ENCODE measurements at regions not wholly inside any gene's neighbourhood (a gene's known extent, or its start where the extent isn't known, plus 50 kb on each side); places are given as distances from the start of the nearest gene placed in this dataset.

DNA sequence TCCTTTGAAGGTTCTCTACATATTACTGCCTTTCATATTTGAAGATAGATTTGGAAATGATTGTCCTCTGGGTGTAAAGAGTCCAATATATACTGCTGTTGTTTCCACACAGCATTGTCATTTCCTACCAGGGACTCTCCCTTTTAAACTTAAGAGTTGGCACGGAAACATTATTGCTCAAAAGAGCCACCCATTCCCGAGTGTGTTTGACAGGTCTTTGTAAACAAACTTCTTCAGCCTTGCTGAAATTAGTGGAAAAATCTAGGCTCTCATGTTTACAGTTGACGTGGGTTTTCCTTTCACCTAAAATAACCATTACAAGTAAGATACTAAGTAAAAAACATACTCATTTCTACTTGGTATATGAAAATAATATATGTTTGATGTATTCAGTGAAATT lies 111.4 kb upstream of the LIMCH1 start:
- Histone ChIP-seq H3K4me1 (replicated peaks in 1 of 2) (peaks cover 21 to 33% of the 10 kb centered on the region in 2 donors), H3K27ac (no peak overlapping the region), H3K4me3 (no peak overlapping the region)
- in situ Hi-C loops (cut with MboI; ENCODE audit: low pct_unique_long_range_greater_than_20kb in 2 of 9, low sequenced_read_pairs in 9 of 9, unreplicated experiment in 9 of 9) = no loop called here
- 20 to 85% (median 72%) methylated on average over 2 to 3 of the region's 3 CpGs; no CpG with 5 or more reads in 2 of the 10 experiments for WGBS, 10 experiments
- peak in 1 of 8 experiments; percentile 44 for ATAC-seq (replicated peaks in 6 of 8)

GRCh38 chr4:41427306-41427882 lies 110.6 kb upstream of the LIMCH1 start:
- no peak overlapping the region for H3K27ac ChIP-seq
- WGBS, 10 experiments = 41 to 89% (median 62%) methylated on average over 2 to 7 of the region's 7 CpGs
- peaks cover 27 to 36% of the 10 kb centered on the region in 2 donors for H3K4me1 ChIP-seq (replicated peaks in 1 of 2)
- in situ Hi-C loops (cut with MboI; ENCODE audit: low pct_unique_long_range_greater_than_20kb in 2 of 9, low sequenced_read_pairs in 9 of 9, unreplicated experiment in 9 of 9) = no loop called here
- no peak overlapping the region for H3K4me3 ChIP-seq
- ATAC-seq (replicated peaks in 6 of 8) = peak in 1 of 8 experiments; percentile 36

- H3K4me3 ChIP-seq = no peak overlapping the region
- ATAC-seq (replicated peaks in 6 of 8) = peak in 1 of 8 experiments; percentile 20
- in situ Hi-C loops (cut with MboI; ENCODE audit: low pct_unique_long_range_greater_than_20kb in 2 of 9, low sequenced_read_pairs in 9 of 9, unreplicated experiment in 9 of 9) = no loop called here
- peaks cover 34 to 42% of the 10 kb centered on the region in 2 donors for H3K4me1 ChIP-seq (replicated peaks in 1 of 2)
- no peak overlapping the region for H3K27ac ChIP-seq
- WGBS, 10 experiments = 20 to 80% (median 64%) methylated on average over 1 to 3 of the region's 3 CpGs; no CpG with 5 or more reads in 1 of the 10 experiments
Observed at GRCh38 chr4:41427931-41428600, 109.9 kb upstream of the LIMCH1 start.

DNA sequence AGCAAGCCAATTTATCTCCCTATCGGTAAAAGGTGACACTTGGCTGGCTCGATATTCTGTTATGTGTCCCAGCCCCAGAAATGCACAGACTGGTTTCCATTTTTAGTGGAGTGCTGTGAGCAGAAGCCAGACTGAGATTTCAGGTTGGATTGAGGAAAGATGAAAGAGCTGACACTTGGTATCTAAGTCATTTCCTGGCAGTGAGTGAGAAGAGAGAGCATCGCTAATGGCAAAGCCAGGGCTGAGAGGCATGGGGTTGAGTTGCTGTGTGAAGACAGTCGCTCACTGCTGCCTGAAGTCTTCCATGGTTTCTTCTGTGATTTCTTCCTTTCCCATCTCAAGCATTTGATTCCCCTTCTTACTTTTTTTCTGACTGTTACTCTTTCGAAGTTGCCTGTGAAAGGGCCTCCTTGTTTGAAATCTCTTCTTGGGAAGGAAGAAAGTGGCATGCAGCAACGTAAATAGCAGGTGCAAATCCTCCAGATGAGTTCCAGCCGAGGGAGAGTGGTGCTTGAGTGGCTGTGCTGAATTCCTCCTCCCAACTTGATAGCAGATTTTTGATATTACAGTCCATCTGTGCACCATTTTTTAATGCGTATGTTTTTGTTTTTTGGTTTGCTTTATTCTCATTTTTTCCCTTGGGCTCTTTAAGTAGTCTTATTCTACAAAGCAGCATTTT lies 109.2 kb upstream of the LIMCH1 start:
- no peak overlapping the region for H3K27ac ChIP-seq
- WGBS, 10 experiments = 12 to 82% (median 70%) methylated on average over 4 to 8 of the region's 8 CpGs
- peak in 4 of 8 experiments; percentile 7 to 27 (median 20) for ATAC-seq (replicated peaks in 6 of 8)
- peaks cover 41 to 49% of the 10 kb centered on the region in 2 donors for H3K4me1 ChIP-seq (replicated peaks in 1 of 2)
- H3K4me3 ChIP-seq = no peak overlapping the region
- in situ Hi-C loops (cut with MboI; ENCODE audit: low pct_unique_long_range_greater_than_20kb in 2 of 9, low sequenced_read_pairs in 9 of 9, unreplicated experiment in 9 of 9) = no loop called here

DNA sequence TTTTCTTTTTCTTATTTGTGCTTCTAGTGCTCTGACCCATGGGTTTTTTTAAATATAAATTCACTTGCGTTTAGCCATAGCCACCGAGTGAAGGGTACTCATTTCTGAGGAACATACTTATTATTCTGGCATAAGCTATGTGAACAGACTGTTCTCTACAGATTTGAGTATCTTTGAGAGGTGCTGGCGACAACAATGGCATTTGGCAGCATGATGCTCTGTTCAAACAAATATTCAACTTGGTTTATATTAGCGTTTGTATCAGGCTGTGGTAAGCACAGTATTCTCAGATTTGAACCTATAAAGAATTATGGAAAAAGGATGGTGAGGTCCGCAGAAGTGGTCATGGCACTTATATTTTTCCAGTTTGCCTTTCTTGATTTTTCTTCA lies 108.7 kb upstream of the LIMCH1 start:
- Histone ChIP-seq H3K4me1 (replicated peaks in 1 of 2) (peaks cover 45 to 54% of the 10 kb centered on the region in 2 donors), H3K4me3 (no peak overlapping the region), H3K27ac (no peak overlapping the region)
- 41 to 100% (median 90%) methylated on average over 1 to 5 of the region's 5 CpGs for WGBS, 10 experiments
- in situ Hi-C loops (cut with MboI; ENCODE audit: low pct_unique_long_range_greater_than_20kb in 2 of 9, low sequenced_read_pairs in 9 of 9, unreplicated experiment in 9 of 9) = no loop called here
- ATAC-seq (replicated peaks in 6 of 8) = no peak

- in situ Hi-C loops (cut with MboI; ENCODE audit: low pct_unique_long_range_greater_than_20kb in 2 of 9, low sequenced_read_pairs in 9 of 9, unreplicated experiment in 9 of 9) = no loop called here
- 57 to 100% (median 92%) methylated on average over 1 of the region's 1 CpG; no CpG with 5 or more reads in 1 of the 10 experiments for WGBS, 10 experiments
- Histone ChIP-seq H3K27ac (no peak overlapping the region), H3K4me3 (no peak overlapping the region), H3K4me1 (replicated peaks in 1 of 2) (peaks cover 46 to 48% of the 10 kb centered on the region in 2 donors)
- ATAC-seq (replicated peaks in 6 of 8) = no peak
Observed at GRCh38 chr4:41430792-41431191, 107.2 kb upstream of the LIMCH1 start.

- peaks cover 51 to 53% of the 10 kb centered on the region in 2 donors for H3K4me1 ChIP-seq (replicated peaks in 1 of 2)
- no peak for ATAC-seq (replicated peaks in 6 of 8)
- WGBS, 10 experiments = 83 to 100% (median 95%) methylated on average over 1 of the region's 1 CpG; no CpG with 5 or more reads in 4 of the 10 experiments
- no peak overlapping the region for H3K27ac ChIP-seq
- in situ Hi-C loops (cut with MboI; ENCODE audit: low pct_unique_long_range_greater_than_20kb in 2 of 9, low sequenced_read_pairs in 9 of 9, unreplicated experiment in 9 of 9) = no loop called here
- H3K4me3 ChIP-seq = no peak overlapping the region
Observed at GRCh38 chr4:41431276-41431675, 106.7 kb upstream of the LIMCH1 start.

- in situ Hi-C loops (cut with MboI; ENCODE audit: low pct_unique_long_range_greater_than_20kb in 2 of 9, low sequenced_read_pairs in 9 of 9, unreplicated experiment in 9 of 9) = no loop called here
- no peak for ATAC-seq (replicated peaks in 6 of 8)
- H3K4me3 ChIP-seq = no peak overlapping the region
- H3K4me1 ChIP-seq (replicated peaks in 1 of 2) = peaks cover 51 to 60% of the 10 kb centered on the region in 2 donors
- H3K27ac ChIP-seq = peak overlapping the region in 1 of 2 donors; percentile 23
- 33 to 100% (median 61%) methylated on average over 1 to 2 of the region's 2 CpGs; no CpG with 5 or more reads in 3 of the 10 experiments for WGBS, 10 experiments
Observed at GRCh38 chr4:41432219-41432618, 105.7 kb upstream of the LIMCH1 start.

DNA sequence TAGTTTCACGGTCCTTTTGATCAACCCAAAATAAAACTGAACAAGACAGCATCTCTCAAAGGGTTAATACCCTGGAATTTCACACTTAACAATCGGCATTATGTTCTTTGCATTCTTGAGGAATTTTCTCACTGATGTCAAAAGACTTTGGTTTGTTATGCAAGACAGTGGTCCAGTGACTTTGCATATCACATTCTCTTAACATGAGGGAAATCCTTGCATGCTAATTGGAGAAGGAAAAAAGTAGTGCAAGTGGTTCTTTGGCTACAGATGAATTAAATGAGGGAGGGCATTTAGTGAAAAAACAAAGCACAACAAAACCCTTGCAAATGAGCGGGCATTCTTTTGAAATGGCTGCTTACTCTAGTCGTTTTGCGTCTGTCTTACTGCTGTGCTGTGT lies 105.1 kb upstream of the LIMCH1 start:
- Histone ChIP-seq H3K27ac (peak overlapping the region in 1 of 2 donors; percentile 67), H3K4me3 (no peak overlapping the region), H3K4me1 (replicated peaks in 1 of 2) (peaks cover 50 to 60% of the 10 kb centered on the region in 2 donors)
- ATAC-seq (replicated peaks in 6 of 8) = peak in 7 of 8 experiments; percentile 12 to 83 (median 43)
- in situ Hi-C loops (cut with MboI; ENCODE audit: low pct_unique_long_range_greater_than_20kb in 2 of 9, low sequenced_read_pairs in 9 of 9, unreplicated experiment in 9 of 9) = no loop called here
- 0 to 37% (median 0%) methylated on average over 1 to 5 of the region's 5 CpGs for WGBS, 10 experiments

- no peak overlapping the region for H3K4me3 ChIP-seq
- ATAC-seq (replicated peaks in 6 of 8) = peak in 2 of 8 experiments; percentile 7 to 8
Observed at GRCh38 chr4:41433361-41433760, 104.6 kb upstream of the LIMCH1 start.

DNA sequence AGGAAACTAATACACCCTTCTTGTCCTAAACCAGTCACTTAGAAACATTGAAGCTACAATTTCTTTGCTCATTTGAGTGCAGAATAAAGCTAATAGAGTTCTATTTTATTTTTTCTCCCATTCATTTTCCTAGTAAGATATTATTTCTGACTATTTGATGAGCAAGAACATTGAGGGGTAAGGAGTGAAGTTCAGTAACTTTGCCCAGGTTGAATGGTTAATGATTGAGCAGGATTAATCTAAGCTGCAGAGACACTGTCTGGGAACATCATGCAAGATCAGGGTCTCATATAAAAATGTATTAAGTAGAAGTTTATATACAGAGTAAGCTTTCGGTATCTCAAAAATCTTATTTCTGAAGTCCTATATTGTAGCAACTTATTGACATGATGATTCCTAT lies 102.4 kb upstream of the LIMCH1 start:
- Histone ChIP-seq H3K4me1 (replicated peaks in 1 of 2) (peaks cover 55 to 64% of the 10 kb centered on the region in 2 donors), H3K27ac (no peak overlapping the region), H3K4me3 (no peak overlapping the region)
- 86 to 100% (median 100%) methylated on average over 1 of the region's 1 CpG; no CpG with 5 or more reads in 1 of the 10 experiments for WGBS, 10 experiments
- in situ Hi-C loops (cut with MboI; ENCODE audit: low pct_unique_long_range_greater_than_20kb in 2 of 9, low sequenced_read_pairs in 9 of 9, unreplicated experiment in 9 of 9) = no loop called here
- no peak for ATAC-seq (replicated peaks in 6 of 8)

More at GRCh38 chr4:41433361-41433760, 104.6 kb upstream of the LIMCH1 start:
- in situ Hi-C loops (cut with MboI; ENCODE audit: low pct_unique_long_range_greater_than_20kb in 2 of 9, low sequenced_read_pairs in 9 of 9, unreplicated experiment in 9 of 9) = no loop called here
- WGBS, 10 experiments = 17 to 80% (median 50%) methylated on average over 1 to 3 of the region's 3 CpGs; no CpG with 5 or more reads in 3 of the 10 experiments
- H3K4me1 ChIP-seq (replicated peaks in 1 of 2) = peaks cover 51 to 60% of the 10 kb centered on the region in 2 donors
- H3K27ac ChIP-seq = peak overlapping the region; percentile 12 to 67

DNA sequence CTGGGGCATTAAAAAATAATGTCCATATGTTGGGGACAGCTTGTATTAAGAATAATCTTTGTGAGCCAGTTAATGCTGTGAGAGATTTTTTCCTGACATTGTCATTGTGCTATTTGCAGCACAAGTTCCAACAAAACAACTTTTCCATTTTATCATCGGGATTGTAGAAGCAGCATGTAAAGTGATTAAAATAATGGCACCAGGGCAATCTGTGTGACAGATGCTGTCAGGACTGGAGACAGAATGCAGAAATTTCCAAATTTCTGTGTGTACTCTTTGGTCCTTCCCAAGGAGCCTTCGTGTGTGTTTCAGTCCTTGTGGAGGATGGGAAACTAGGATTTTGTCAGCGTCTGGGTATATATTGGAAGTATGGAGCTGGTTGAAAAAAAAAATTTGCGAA lies 101.5 kb upstream of the LIMCH1 start:
- Histone ChIP-seq H3K4me3 (no peak overlapping the region), H3K4me1 (replicated peaks in 1 of 2) (peaks cover 55 to 61% of the 10 kb centered on the region in 2 donors), H3K27ac (peak overlapping the region; percentile 60 to 79)
- ATAC-seq (replicated peaks in 6 of 8) = peak in 1 of 8 experiments; percentile 1
- in situ Hi-C loops (cut with MboI; ENCODE audit: low pct_unique_long_range_greater_than_20kb in 2 of 9, low sequenced_read_pairs in 9 of 9, unreplicated experiment in 9 of 9) = no loop called here
- WGBS, 10 experiments = 0 to 83% (median 12%) methylated on average over 1 to 4 of the region's 4 CpGs

DNA sequence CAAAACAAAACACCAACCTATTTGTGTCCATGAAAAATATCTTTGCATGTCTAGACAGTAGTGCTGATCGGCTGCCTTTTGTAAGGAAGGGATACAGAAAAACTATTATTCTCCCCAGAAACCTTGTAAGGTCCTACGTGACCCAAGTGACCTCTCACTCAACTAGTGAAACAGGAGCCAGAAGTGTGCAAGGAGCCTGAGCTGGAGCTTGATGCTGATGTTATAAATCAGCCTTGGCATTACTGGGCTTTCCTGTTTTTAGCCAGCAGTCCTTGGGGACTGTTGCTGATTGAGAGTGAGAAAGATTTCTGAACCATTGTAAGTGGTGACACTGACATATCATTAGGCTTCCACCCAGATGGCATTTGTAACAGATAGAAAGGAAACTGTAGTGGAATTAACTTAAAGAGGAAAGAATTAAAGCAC lies 100.8 kb upstream of the LIMCH1 start:
- in situ Hi-C loops (cut with MboI; ENCODE audit: low pct_unique_long_range_greater_than_20kb in 2 of 9, low sequenced_read_pairs in 9 of 9, unreplicated experiment in 9 of 9) = no loop called here
- peak overlapping the region; percentile 60 to 80 for H3K27ac ChIP-seq
- ATAC-seq (replicated peaks in 6 of 8) = peak in 5 of 8 experiments; percentile 79 to 84 (median 82)
- WGBS, 10 experiments = 0 to 71% (median 0%) methylated on average over 1 to 2 of the region's 2 CpGs; no CpG with 5 or more reads in 3 of the 10 experiments
- peaks cover 54 to 58% of the 10 kb centered on the region in 2 donors for H3K4me1 ChIP-seq (replicated peaks in 1 of 2)
- H3K4me3 ChIP-seq = peak overlapping the region in 1 of 5 donors; percentile 1

Measured in motor neuron (in vitro differentiated cells).